OCI-LY1 (cell line): ENCODE measurements at regions not wholly inside any gene's neighbourhood (a gene's known extent, or its start where the extent isn't known, plus 50 kb on each side); places are given as distances from the start of the nearest gene placed in this dataset.

Source experiments
- CTCF ChIP-seq: fragments of 200-600 bp; sonication (generic), shearing (Covaris generic); IDR thresholded peaks from 2 replicates; pipeline ENCODE4 v1.5.1; 2017; ENCODE audit warnings: mild to moderate bottlenecking, antibody characterized with exemption, low read length, moderate library complexity, mixed read lengths
- EZH2 ChIP-seq: fragments of 200-600 bp; sonication (generic), shearing (Covaris generic); IDR thresholded peaks from 2 replicates; pipeline ENCODE4 v1.8.0; 2017; ENCODE audit warnings: borderline replicate concordance, mixed run types, mild to moderate bottlenecking, antibody characterized with exemption, low read length, moderate library complexity, mixed read lengths

DNA sequence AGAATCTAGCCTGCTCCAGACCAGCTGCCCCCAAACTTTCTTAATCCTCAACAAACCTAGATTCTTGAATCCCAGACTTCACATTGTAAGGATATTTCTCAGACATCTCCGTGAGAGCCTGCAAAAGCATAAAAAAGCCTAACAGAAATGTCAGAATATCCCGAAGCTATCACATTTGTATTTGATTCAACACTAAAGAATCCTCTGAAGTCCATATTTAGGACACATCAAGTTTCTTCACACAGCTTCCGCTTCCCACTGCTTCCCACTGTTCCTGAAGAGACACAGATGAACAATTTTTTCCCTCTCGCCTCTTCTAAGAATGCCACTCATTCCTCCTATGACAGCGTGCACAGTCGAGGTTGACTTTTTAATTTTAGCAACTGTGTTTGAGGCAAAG, 396.2 kb upstream of the IGFBP3 start:
- TF ChIP-seq CTCF (no peak), EZH2 (no peak)
